ENCODE measurements at regions not wholly inside any gene's neighbourhood (a gene's known extent, or its start where the extent isn't known, plus 50 kb on each side); places are given as distances from the start of the nearest gene placed in this dataset.

- no peaks in the 10 kb centered on the region for H3K4me1 ChIP-seq
- H3K27me3 ChIP-seq: no peaks in the 10 kb centered on the region
- TF ChIP-seq CTCF (IDR thresholded peaks at IDR 0.05): no peak
- no peak for DNase-seq
- H3K36me3 ChIP-seq: no peaks in the 10 kb centered on the region
- no peak for ATAC-seq
- no peaks in the 10 kb centered on the region for H3K9me3 ChIP-seq
- no peak overlapping the region for H3K4me3 ChIP-seq
- 89 to 92% (median 89%) methylated on average over 4 of the region's 4 CpGs for WGBS, 4 donors
- intact Hi-C loops (cut with DNase I): no loop called here
- no peak overlapping the region for H3K27ac ChIP-seq
Observed at GRCh38 chr2:221911321-221911720, 339.2 kb upstream of the EPHA4 start.

GRCh38 chr2:221908518-221908917, 336.4 kb upstream of the EPHA4 start:
- Histone ChIP-seq H3K36me3 (no peaks in the 10 kb centered on the region), H3K27me3 (no peaks in the 10 kb centered on the region), H3K27ac (no peak overlapping the region), H3K4me3 (no peak overlapping the region), H3K4me1 (no peaks in the 10 kb centered on the region), H3K9me3 (no peaks in the 10 kb centered on the region)
- intact Hi-C loops (cut with DNase I): no loop called here
- WGBS, 4 donors: 46 to 52% (median 49%) methylated on average over 4 of the region's 4 CpGs
- TF ChIP-seq CTCF (IDR thresholded peaks at IDR 0.05): no peak
- TF ChIP-seq POLR2A (IDR thresholded peaks at IDR 0.05): no peak
- no peak for ATAC-seq
- DNase-seq: no peak

- Histone ChIP-seq H3K9me3 (peaks cover 0 to 4% (median 0%) of the 10 kb centered on the region in 12 donors), H3K27ac (no peak overlapping the region), H3K4me3 (no peak overlapping the region), H3K4me1 (peaks cover 0 to 4% (median 0%) of the 10 kb centered on the region in 12 donors), H3K36me3 (no peaks in the 10 kb centered on the region), H3K27me3 (no peaks in the 10 kb centered on the region)
- intact Hi-C loops (cut with DNase I): no loop called here
- ATAC-seq (no peak), DNase-seq (no peak)
- TF ChIP-seq CTCF (IDR thresholded peaks at IDR 0.05) (no peak), POLR2A (IDR thresholded peaks at IDR 0.05) (no peak)
- 31 to 38% (median 37%) methylated on average over 3 of the region's 3 CpGs for WGBS, 4 donors
Observed at GRCh38 chr2:221897718-221898117, 325.6 kb upstream of the EPHA4 start.

GRCh38 chr2:221896505-221897151, 324.5 kb upstream of the EPHA4 start:
- Histone ChIP-seq H3K27ac (peak overlapping the region in 2 of 12 donors; percentile 24 to 26), H3K27me3 (no peaks in the 10 kb centered on the region), H3K9me3 (peaks cover 0 to 4% (median 0%) of the 10 kb centered on the region in 12 donors), H3K4me3 (no peak overlapping the region), H3K4me1 (peaks cover 0 to 4% (median 0%) of the 10 kb centered on the region in 12 donors), H3K36me3 (no peaks in the 10 kb centered on the region)
- TF ChIP-seq POLR2A (IDR thresholded peaks at IDR 0.05) (no peak), CTCF (IDR thresholded peaks at IDR 0.05) (no peak)
- intact Hi-C loops (cut with DNase I): no loop called here
- peak in 2 of 5 donors; percentile 41 to 45 for DNase-seq
- 44 to 52% (median 48%) methylated on average over 10 of the region's 10 CpGs for WGBS, 4 donors
- peak; percentile 37 to 92 (median 76) for ATAC-seq
